GM18870 (cell line): ENCODE measurements at regions not wholly inside any gene's neighbourhood (a gene's known extent, or its start where the extent isn't known, plus 50 kb on each side); places are given as distances from the start of the nearest gene placed in this dataset.

ENCODE experiments used
- ATAC-seq: cut with Tn5 transposase; IDR thresholded peaks from one replicate; pipeline ENCODE4 v1.9.1; 2021; ENCODE audit warnings: moderate library complexity; ENCODE audit not compliant: unreplicated experiment

- ATAC-seq, result no peak
Measured at GRCh38 chr13:84686458-84686857, 804.2 kb upstream of the SLITRK1 start.

DNA sequence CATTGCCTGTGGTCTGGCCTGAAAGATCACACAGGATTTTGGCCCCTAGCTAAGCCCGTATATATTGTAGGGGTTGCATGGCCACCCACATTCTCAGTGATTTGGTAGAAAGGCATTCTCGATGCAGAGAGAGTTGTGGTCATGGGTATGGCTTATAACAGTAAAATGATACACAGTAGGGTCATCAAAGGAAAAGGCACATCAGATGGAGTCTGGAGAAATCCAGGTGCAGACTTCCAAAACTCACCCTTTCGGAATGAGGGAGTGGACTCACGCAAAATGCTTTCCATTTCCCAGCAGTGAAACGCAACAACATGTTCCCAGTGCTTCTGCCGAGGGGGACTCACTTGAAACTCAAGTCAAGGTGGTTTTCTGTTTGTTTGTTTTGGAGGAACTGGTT is 802.5 kb upstream of the SLITRK1 start:
- ATAC-seq, result no peak

DNA sequence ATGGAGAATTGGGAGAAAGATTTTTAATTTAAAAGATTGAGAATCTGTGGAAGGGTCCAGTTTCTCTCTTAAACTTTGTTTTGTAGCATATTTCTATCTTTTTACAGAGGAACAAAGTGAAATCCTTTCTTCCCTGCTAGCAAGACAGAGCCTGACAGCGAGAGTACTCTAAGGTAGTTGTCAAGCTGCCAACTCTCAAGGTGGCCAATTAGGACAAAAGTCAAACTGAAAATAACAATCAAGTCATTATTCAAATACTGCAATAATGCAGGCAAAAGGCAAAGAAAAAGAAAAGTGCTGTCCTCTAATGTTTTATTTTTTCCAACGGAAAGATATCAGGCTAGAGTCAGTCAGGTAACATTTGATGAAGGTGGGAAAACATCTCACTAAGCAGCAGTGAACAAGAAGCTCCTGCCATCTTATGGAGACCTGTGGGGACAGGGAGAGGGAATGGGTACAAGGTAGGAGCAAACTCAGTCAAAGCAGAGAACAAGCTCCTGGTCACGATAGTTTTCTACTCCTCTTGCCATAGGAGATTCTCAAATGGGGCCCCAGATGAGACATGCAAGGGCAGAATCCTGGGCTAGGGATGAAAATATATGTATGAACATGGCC is 801.9 kb upstream of the SLITRK1 start:
- no peak for ATAC-seq

DNA sequence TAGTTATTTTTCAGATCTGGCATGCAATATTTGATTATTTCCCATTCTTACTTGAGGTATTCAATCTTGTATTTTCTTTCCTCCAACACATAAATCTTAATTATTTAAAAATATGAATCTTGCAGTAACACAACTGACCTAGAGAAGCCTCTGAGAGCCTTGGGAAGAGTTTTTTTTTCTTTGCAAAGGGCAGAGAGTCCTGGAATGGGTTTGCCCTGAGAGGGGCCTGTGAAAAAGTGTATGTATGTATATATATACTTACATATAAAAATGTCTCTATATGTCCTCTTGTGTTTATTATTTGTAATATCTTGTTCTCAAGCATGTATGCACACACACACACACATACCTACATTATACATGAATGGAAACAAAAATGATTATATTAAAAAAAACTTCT is 801.2 kb upstream of the SLITRK1 start:
- ATAC-seq, result no peak

DNA sequence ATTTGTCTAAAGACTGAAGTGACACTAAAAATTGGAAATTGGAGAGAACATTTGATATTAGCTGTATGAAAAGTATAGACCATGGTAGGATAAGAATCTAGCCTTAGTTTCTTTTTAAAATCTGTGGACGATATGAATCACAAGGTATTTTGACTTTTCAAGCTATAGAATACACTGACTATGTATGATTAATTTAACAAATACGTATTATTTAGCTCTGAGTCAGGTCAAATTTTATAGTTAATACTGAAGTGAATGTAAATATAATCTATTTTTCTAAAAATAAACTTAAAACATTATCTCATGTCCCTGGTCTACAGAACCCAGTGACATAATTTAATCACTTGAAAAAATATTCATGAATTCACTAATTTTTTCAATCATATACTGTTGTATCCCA is 795.6 kb upstream of the SLITRK1 start:
- ATAC-seq, result no peak

GRCh38 chr13:84672616-84673015 is 790.3 kb upstream of the SLITRK1 start:
- ATAC-seq, result no peak

DNA sequence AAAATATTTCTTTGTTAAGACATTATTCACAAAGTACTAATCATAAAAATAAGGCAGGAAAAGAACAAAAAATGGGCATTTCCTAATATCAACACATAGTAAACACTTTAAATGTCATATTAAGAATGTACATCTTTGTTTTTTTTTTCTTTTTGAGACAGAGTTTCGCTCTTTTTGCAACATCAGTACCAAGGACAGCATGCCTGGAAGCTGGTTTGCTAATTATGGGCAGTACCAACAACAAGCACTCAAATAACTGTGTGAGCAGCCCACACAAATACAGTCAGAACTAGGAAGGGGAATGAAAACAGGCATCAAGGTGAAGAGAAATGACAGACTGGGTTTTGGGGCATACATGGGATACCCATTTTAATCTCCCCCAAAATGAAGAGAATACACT is 788.0 kb upstream of the SLITRK1 start:
- no peak for ATAC-seq

GRCh38 chr13:84668637-84669036 is 786.4 kb upstream of the SLITRK1 start:
- ATAC-seq, result no peak

- ATAC-seq, result no peak
Measured at GRCh38 chr13:84662491-84662890, 780.2 kb upstream of the SLITRK1 start.

GRCh38 chr13:84661718-84662117 is 779.4 kb upstream of the SLITRK1 start:
- no peak for ATAC-seq

DNA sequence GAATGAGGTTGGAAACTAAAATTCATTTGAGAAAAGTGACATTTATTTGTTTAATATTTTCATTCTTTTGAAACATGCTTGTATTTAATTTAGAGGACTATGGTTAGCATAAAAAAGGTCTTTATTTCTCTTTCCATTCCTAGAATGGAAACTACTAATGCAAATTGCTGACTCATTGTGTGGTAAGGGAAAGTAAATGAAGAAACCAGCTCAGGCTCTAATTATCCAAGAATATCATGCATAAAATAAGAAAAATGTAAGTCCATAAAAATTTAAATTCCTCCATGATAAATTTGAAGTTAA is 777.0 kb upstream of the SLITRK1 start:
- ATAC-seq, result no peak

GRCh38 chr13:84658491-84659358 is 776.5 kb upstream of the SLITRK1 start:
- ATAC-seq, result no peak

DNA sequence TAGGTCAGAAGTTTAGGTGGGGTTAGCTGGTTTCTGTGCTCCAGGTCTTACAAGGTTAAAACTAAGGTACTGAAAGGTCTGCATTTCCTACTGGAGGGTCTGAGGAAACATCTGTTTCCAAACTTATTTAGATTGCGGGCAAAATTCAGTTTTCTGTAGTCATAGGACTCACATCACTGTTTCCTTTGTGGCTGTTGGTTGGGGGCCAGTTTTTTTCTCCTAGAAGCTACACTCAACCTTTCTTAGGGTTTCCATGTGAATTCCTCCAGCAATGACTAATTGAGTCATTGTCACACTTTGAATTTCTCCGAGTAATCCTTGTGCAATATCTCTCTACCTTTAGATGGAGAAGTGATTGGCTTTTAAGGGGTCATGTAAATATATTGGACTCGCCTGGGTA is 773.4 kb upstream of the SLITRK1 start:
- no peak for ATAC-seq

DNA sequence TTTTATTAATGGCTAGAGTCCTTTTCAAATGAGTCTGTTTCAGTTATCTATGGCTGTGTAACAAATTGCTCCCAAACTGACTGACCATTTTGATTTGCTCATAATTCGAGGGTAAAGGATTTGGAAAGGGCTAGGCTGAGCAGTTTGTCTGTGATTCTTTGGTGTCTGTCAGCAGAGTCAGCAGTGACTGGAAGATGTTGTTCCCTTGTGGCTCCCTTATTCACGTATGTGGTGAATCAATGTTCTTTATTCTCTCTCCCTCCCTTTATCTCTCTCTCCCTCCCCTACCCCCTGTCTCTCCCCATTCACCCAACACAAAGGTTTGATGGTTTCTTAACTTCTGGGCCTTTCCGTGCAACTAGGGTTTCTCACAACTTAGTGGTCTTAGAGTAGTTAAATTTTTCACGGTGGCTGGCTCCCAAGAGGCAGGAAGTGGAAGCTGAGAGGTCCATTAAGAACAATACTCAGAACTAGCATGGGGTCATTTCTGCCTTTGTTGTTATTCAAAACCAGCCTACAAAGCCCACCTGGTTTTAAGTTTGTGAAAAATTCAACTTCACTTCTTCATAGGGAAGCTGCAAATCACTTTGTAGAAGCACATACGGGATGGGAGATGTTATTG is 772.5 kb upstream of the SLITRK1 start:
- no peak for ATAC-seq

DNA sequence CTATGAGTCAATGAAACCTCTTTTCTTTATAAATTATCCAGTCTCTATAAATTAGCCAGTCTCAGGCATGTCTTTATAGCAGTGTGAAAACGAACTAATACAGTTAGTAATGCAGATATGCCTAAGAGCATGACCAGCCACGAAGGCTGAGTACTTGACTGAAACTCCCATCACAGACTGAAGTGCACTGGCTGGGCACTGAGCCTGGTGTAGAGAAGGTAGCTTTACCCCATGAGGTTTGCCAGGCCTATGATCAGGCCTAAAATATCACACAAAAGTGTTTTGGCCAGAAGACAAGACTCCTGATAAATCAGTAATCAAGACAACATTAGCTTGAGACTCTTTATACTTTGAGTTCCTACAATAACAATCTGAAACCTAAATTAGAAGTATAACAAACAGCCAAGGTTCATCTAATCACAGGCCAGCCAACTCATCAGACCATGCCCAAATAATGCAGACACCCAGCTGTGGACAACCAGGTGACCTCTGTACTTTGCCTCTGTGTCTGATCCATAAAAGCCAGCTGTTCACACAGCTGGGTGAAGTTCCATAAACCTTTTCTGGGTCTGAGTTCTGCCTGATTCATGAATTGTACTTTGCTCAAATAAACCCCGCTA is 771.8 kb upstream of the SLITRK1 start:
- ATAC-seq, result no peak

- no peak for ATAC-seq
Measured at GRCh38 chr13:84651705-84652104, 769.4 kb upstream of the SLITRK1 start.

GRCh38 chr13:84651288-84651687 is 769.0 kb upstream of the SLITRK1 start:
- no peak for ATAC-seq

- ATAC-seq, result no peak
Measured at GRCh38 chr13:84649853-84650252, 767.6 kb upstream of the SLITRK1 start.

DNA sequence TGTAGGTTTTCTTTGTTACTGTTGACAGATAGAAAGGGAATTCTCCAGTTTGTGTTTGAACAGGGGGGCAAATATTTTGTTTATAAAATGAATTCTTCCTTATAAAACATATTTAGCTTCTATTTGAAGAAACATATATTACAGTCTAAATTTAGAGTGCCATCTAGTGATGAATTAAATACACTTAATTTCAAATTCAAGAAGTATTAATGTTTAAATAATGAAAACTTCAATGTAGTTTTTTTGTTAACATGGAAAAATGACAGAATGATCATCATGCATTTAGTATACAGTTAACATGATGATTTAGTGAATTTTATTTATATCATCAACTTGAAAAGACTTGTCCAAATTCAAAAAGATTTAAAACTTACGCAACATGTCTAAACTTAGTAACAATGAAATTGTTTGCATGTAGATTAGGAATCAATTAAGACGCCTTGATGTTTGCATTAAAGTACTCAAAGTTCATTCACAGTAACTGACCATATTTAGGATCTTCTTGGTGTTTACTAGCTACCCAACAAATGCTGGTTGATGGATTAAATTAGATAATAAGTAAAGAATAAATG is 765.9 kb upstream of the SLITRK1 start:
- no peak for ATAC-seq

DNA sequence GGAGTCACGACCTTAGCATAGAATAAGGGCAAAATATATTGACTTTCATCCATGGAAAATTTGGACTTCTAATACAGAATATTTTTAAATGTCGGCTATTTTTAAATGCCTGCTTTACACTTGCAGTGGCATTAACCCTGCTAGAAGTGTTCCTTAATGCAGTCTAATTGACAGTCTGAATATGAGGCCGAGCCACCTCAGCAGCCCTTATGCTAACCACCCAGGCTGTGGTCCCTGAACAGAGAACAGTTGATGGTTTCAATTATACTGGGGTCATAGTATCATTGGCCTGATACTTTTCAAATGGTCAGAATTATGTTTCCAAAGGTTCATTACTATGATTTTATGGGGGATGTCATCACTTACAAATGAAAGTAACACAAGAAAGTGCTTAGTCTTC is 764.7 kb upstream of the SLITRK1 start:
- ATAC-seq, result no peak

GRCh38 chr13:84645196-84646012 is 763.1 kb upstream of the SLITRK1 start:
- ATAC-seq, result no peak
